ENCODE measurements at regions not wholly inside any gene's neighbourhood (a gene's known extent, or its start where the extent isn't known, plus 50 kb on each side); places are given as distances from the start of the nearest gene placed in this dataset.

DNA sequence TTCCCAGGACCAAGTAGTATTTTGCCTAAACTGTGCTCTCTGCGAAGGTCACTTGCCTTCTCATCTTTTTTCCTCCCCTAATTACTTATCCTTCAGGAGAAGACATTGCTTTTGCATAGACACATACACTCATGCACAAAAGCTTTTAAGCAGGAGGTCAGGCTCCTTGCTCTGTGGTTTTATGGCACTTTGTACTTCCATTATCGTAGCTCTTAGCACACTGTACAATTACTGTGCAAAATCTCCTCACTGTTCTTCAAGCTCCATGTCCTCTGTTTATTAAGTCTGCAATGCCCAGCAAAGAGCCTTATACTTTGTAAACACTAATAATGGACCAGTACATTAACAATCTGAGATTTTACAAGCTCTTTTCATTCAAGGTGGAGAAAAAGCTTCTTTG lies 188.4 kb upstream of the GNPDA2 start:
- Histone ChIP-seq H3K4me3 (replicated peaks; ENCODE audit: insufficient read depth, low read length) (no peak overlapping the region), H3K27ac (replicated peaks) (no peak overlapping the region), H3K27me3 (ENCODE audit: insufficient read depth, poor library complexity, severe bottlenecking) (no peaks in the 10 kb centered on the region)
- DNase-seq (ENCODE audit: low read depth in 1 of 2, low spot score in 1 of 2) = no peak
- no peak for TF ChIP-seq POLR2AphosphoS5 (IDR thresholded peaks at IDR 0.05; ENCODE audit: low read depth)
- TF ChIP-seq, protein P1, sequence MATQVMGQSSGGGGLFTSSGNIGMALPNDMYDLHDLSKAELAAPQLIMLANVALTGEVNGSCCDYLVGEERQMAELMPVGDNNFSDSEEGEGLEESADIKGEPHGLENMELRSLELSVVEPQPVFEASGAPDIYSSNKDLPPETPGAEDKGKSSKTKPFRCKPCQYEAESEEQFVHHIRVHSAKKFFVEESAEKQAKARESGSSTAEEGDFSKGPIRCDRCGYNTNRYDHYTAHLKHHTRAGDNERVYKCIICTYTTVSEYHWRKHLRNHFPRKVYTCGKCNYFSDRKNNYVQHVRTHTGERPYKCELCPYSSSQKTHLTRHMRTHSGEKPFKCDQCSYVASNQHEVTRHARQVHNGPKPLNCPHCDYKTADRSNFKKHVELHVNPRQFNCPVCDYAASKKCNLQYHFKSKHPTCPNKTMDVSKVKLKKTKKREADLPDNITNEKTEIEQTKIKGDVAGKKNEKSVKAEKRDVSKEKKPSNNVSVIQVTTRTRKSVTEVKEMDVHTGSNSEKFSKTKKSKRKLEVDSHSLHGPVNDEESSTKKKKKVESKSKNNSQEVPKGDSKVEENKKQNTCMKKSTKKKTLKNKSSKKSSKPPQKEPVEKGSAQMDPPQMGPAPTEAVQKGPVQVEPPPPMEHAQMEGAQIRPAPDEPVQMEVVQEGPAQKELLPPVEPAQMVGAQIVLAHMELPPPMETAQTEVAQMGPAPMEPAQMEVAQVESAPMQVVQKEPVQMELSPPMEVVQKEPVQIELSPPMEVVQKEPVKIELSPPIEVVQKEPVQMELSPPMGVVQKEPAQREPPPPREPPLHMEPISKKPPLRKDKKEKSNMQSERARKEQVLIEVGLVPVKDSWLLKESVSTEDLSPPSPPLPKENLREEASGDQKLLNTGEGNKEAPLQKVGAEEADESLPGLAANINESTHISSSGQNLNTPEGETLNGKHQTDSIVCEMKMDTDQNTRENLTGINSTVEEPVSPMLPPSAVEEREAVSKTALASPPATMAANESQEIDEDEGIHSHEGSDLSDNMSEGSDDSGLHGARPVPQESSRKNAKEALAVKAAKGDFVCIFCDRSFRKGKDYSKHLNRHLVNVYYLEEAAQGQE (IDR thresholded peaks at IDR 0.05; ENCODE audit: insufficient replicate concordance, low read depth) = no peak
- TF ChIP-seq GABPA (IDR thresholded peaks at IDR 0.05; ENCODE audit: low read depth) = no peak
- TF ChIP-seq SPI1 (IDR thresholded peaks at IDR 0.05; ENCODE audit: borderline replicate concordance, low read depth) = no peak
- TF ChIP-seq, protein P2, sequence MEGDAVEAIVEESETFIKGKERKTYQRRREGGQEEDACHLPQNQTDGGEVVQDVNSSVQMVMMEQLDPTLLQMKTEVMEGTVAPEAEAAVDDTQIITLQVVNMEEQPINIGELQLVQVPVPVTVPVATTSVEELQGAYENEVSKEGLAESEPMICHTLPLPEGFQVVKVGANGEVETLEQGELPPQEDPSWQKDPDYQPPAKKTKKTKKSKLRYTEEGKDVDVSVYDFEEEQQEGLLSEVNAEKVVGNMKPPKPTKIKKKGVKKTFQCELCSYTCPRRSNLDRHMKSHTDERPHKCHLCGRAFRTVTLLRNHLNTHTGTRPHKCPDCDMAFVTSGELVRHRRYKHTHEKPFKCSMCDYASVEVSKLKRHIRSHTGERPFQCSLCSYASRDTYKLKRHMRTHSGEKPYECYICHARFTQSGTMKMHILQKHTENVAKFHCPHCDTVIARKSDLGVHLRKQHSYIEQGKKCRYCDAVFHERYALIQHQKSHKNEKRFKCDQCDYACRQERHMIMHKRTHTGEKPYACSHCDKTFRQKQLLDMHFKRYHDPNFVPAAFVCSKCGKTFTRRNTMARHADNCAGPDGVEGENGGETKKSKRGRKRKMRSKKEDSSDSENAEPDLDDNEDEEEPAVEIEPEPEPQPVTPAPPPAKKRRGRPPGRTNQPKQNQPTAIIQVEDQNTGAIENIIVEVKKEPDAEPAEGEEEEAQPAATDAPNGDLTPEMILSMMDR (IDR thresholded peaks at IDR 0.05; ENCODE audit: insufficient read depth, low read length) = no peak

DNA sequence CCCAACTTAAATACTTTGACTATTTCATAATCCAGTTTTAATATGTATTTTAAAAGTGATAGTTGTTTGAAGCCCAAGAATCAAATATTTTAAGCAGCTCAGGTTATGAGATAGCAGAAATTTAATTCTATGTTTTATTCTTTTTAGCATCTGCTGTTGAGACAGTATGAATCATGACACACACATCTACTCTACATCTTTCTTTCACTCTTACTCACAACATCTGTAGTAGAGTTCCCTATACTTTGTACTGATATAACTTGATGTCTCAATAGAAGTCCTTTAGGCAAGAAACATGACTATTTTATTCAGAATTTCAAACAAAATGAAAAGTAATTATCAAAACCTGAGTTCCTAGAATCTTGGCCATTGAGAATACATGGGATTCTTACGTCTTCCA lies 187.9 kb upstream of the GNPDA2 start:
- TF ChIP-seq, protein P1 (IDR thresholded peaks at IDR 0.05; ENCODE audit: insufficient replicate concordance, low read depth) = no peak
- no peak for TF ChIP-seq SPI1 (IDR thresholded peaks at IDR 0.05; ENCODE audit: borderline replicate concordance, low read depth)
- no peaks in the 10 kb centered on the region for H3K27me3 ChIP-seq (ENCODE audit: insufficient read depth, poor library complexity, severe bottlenecking)
- H3K4me3 ChIP-seq (replicated peaks; ENCODE audit: insufficient read depth, low read length) = no peak overlapping the region
- H3K27ac ChIP-seq (replicated peaks) = no peak overlapping the region
- DNase-seq (ENCODE audit: low read depth in 1 of 2, low spot score in 1 of 2) = no peak

DNA sequence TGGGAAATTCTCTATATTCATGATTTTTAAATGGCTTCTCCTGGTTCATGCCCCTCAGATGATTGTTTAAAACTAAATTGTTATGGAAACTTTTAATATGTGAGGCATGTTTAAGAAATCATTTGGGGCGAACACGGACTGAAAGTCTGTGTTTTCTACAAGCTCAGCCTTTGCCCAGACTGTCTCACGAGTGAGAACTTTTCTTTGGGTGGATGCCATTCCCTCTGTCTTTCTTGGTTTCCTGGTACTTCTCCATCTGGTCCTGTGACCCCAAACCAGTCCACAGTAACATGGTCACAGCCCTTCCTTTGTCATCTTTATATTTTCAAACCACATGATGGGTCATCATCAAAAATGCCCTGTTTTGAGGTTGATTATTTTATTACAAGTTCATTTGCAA lies 186.6 kb upstream of the GNPDA2 start:
- TF ChIP-seq, protein P2 (IDR thresholded peaks at IDR 0.05; ENCODE audit: insufficient read depth, low read length) = no peak
- TF ChIP-seq POLR2AphosphoS5 (IDR thresholded peaks at IDR 0.05; ENCODE audit: low read depth) = no peak
- TF ChIP-seq, protein P1 (IDR thresholded peaks at IDR 0.05; ENCODE audit: insufficient replicate concordance, low read depth) = no peak
- no peak for TF ChIP-seq SPI1 (IDR thresholded peaks at IDR 0.05; ENCODE audit: borderline replicate concordance, low read depth)
- no peak for TF ChIP-seq GABPA (IDR thresholded peaks at IDR 0.05; ENCODE audit: low read depth)
- no peak for DNase-seq (ENCODE audit: low read depth in 1 of 2, low spot score in 1 of 2)
- no peaks in the 10 kb centered on the region for H3K27me3 ChIP-seq (ENCODE audit: insufficient read depth, poor library complexity, severe bottlenecking)
- H3K4me3 ChIP-seq (replicated peaks; ENCODE audit: insufficient read depth, low read length) = no peak overlapping the region
- no peak overlapping the region for H3K27ac ChIP-seq (replicated peaks)

DNA sequence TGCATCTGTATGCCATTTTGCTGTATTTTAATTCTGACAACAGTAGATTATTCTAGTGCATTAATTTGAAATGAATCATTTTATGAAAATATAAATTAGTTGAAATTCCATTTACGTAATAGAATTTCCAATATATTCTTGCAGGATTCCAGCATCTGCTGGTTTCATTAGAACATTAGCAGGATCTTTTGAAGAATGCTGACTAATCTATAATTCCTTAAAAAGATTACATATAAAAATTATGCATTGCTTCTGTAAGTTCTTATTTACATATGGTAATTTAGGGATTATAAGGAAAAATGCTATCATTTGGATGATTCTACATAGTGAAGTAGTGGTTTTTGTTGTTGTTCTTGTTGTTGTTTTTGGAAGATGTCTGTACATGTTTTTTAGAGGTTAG lies 182.2 kb upstream of the GNPDA2 start:
- Histone ChIP-seq H3K4me3 (replicated peaks; ENCODE audit: insufficient read depth, low read length) (no peak overlapping the region), H3K27me3 (ENCODE audit: insufficient read depth, poor library complexity, severe bottlenecking) (no peaks in the 10 kb centered on the region), H3K27ac (replicated peaks) (no peak overlapping the region)
- TF ChIP-seq GABPA (IDR thresholded peaks at IDR 0.05; ENCODE audit: low read depth) (no peak), SPI1 (IDR thresholded peaks at IDR 0.05; ENCODE audit: borderline replicate concordance, low read depth) (no peak), POLR2AphosphoS5 (IDR thresholded peaks at IDR 0.05; ENCODE audit: low read depth) (no peak)
- TF ChIP-seq, protein P1 (IDR thresholded peaks at IDR 0.05; ENCODE audit: insufficient replicate concordance, low read depth) = no peak
- TF ChIP-seq, protein P2 (IDR thresholded peaks at IDR 0.05; ENCODE audit: insufficient read depth, low read length) = no peak
- no peak for DNase-seq (ENCODE audit: low read depth in 1 of 2, low spot score in 1 of 2)
